ENCODE measurements at regions not wholly inside any gene's neighbourhood (a gene's known extent, or its start where the extent isn't known, plus 50 kb on each side); places are given as distances from the start of the nearest gene placed in this dataset.

DNA sequence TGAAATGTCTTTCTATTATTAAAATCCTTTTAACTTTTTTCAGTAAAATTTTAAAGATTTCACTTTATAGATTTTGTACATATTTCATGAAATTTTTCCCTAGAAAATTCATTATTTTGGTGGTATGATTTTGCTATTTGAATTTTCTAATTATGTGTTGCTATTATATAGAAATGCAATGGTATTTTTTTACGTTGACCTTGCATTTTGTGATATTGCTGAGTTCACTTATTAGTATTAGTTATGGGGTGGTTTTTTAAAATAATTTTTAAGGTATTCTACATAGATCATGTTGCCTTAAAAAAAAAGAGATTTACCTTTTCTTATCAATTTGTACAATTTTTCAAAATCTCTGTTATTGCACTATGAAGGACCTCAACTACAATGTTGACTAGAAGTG lies 458.3 kb downstream of the TLE1 start:
- H3K4me3 ChIP-seq (ENCODE audit: low read depth, low read length): no peak overlapping the region
- no peak for DNase-seq (ENCODE audit: low read depth)
- TF ChIP-seq, protein P1, sequence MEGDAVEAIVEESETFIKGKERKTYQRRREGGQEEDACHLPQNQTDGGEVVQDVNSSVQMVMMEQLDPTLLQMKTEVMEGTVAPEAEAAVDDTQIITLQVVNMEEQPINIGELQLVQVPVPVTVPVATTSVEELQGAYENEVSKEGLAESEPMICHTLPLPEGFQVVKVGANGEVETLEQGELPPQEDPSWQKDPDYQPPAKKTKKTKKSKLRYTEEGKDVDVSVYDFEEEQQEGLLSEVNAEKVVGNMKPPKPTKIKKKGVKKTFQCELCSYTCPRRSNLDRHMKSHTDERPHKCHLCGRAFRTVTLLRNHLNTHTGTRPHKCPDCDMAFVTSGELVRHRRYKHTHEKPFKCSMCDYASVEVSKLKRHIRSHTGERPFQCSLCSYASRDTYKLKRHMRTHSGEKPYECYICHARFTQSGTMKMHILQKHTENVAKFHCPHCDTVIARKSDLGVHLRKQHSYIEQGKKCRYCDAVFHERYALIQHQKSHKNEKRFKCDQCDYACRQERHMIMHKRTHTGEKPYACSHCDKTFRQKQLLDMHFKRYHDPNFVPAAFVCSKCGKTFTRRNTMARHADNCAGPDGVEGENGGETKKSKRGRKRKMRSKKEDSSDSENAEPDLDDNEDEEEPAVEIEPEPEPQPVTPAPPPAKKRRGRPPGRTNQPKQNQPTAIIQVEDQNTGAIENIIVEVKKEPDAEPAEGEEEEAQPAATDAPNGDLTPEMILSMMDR (IDR thresholded peaks at IDR 0.05; ENCODE audit: low read depth, low read length, missing control alignments): no peak

DNA sequence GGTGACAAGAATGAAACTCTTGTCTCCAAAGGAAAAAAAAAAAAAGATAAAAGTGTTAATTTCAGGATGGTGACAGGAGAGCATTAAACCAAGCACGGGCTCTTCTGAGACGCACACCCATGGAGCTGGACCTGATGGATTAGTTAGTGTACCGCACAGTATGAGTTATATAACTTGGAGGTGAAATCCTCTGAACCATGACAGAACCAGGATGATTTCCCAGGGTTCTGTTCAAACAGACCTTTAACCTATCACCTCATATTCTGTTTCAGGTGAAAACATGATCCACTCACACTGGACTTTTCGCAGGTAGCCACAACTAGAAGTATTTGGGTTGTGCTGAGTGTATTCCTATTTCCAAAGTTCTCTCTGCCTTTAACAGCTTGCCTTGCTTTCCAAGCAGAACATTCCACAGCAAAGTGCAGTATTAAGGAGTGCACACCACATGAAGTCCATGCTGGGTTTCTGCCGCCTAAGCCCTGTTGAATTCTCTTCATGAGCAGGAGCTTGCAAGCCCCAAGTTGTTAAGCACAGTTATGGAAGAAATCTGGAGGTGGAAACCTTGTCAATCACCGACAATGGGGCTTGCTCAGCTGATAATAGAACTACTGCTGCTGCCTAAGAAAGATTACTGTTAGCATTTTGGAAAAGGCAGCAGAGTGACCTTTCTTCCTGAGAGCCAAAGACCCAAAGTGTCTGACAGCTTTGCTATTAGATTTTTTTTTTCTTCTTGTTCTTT lies 461.7 kb downstream of the TLE1 start:
- no peak overlapping the region for H3K4me3 ChIP-seq (ENCODE audit: low read depth, low read length)
- no peak for DNase-seq (ENCODE audit: low read depth)
- TF ChIP-seq, protein P1 (IDR thresholded peaks at IDR 0.05; ENCODE audit: low read depth, low read length, missing control alignments): no peak

DNA sequence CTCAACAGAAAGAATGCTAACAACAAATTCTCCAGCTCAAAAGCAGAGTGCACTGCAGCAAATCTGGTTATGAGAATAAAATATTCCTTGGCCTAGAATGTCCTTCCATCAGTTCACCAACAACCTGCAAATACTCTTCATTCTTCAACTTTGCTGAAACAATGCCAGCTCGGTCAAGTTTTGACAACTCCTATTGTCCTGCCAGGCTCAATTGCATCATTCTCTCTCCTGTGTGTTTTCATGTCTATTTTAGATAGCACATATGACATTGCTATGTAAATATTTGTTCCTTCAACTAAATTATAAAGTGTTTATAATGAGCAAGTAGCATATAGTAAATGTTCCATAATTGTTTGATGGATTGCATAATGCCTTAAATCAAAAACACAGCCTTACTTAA lies 463.8 kb downstream of the TLE1 start:
- TF ChIP-seq, protein P1 (IDR thresholded peaks at IDR 0.05; ENCODE audit: low read depth, low read length, missing control alignments): no peak
- H3K4me3 ChIP-seq (ENCODE audit: low read depth, low read length): no peak overlapping the region
- no peak for DNase-seq (ENCODE audit: low read depth)

DNA sequence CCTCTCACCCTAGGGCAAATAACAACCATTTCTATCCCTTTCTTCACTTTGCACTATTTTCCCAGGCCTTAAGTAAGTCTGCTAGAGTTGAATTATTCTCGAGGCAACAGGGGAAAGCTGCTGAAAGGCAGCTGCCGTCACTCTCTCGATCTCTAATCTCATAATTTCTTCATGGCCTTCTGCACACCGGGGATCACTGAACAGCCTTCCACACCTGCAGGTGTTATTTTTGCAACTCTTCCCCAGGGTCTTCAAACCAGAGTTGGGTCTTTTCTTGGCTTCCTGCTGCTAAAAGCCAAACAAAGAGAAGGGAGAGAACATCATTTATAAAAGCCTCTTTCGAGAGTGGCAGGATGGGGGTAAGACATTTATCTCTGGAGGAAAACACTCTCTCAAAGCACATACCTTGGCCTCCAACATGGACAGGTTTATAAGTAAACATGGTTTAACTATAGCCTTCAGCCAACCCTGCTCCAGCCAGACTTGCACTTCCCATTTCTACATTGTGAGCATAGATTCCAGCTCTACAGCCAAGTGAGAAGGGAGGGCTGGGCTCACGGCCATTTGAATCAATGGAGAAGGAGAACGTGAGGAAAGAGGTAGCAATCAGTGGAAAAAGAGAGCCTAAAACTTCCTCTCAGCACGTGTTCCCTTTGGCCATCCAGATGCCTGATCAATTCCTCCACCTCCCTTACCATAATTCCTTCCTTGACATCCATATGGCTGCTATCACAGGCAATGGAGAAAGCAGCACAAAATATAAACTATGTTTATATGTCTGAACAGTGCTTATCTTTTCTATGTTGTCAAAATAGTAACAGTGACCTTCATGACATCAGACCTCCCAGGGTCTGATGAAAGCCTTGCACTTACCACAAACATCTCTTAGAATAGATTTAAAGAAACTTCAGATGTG lies 464.9 kb downstream of the TLE1 start:
- no peak for DNase-seq (ENCODE audit: low read depth)
- TF ChIP-seq, protein P1 (IDR thresholded peaks at IDR 0.05; ENCODE audit: low read depth, low read length, missing control alignments): no peak
- H3K4me3 ChIP-seq (ENCODE audit: low read depth, low read length): no peak overlapping the region

DNA sequence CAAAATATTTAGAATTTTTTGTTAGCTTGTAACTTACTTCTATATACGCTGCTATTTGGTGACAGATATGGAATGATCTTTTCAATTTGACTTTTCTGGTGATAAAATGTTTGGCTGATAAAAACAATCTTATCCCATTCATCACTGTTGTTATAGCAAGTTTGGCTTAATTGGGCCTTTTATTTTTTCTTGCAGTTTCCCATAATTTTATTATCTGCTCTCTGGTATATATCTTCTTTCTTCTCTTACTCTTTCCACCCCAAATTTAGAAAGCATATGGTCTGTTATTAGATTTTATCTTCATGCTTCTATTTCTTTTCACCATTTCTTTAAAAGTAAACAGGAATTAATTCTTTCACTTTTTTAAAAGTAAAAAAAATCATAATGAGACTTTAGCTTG lies 474.4 kb downstream of the TLE1 start:
- TF ChIP-seq, protein P1 (IDR thresholded peaks at IDR 0.05; ENCODE audit: low read depth, low read length, missing control alignments): no peak
- no peak for DNase-seq (ENCODE audit: low read depth)
- no peak overlapping the region for H3K4me3 ChIP-seq (ENCODE audit: low read depth, low read length)

DNA sequence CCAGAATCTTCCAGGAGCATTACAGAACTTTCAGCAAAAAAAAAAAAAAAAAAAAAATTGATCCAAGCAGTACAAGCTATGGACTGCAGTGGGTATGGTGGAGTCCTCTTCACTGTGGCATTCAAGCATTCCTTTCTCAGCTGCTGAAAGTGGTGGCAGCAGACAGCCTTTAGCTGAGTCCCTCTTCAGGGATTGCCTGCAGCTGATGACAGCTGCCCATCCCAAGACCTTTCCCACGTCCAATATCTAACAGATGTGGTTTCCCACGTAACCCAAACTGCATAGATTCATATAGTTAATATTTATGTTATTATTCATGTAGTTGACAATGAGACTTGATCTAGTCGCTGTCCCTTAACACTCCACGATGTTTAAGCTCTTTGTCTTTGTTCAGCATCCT lies 475.9 kb downstream of the TLE1 start:
- TF ChIP-seq, protein P1 (IDR thresholded peaks at IDR 0.05; ENCODE audit: low read depth, low read length, missing control alignments): no peak
- H3K4me3 ChIP-seq (ENCODE audit: low read depth, low read length): no peak overlapping the region
- no peak for DNase-seq (ENCODE audit: low read depth)
